ENCODE measurements at regions not wholly inside any gene's neighbourhood (a gene's known extent, or its start where the extent isn't known, plus 50 kb on each side); places are given as distances from the start of the nearest gene placed in this dataset.

- WGBS, result 42% methylated on average over 5 of the region's 5 CpGs
- Histone ChIP-seq H3K4me1 (ENCODE audit: insufficient read depth) (no peaks in the 10 kb centered on the region), H3K27ac (ENCODE audit: low read depth) (no peak overlapping the region), H3K36me3 (ENCODE audit: insufficient read depth) (no peaks in the 10 kb centered on the region), H3K4me3 (ENCODE audit: low read depth, low read length) (no peak overlapping the region)
- DNase-seq (ENCODE audit: extremely low spot score), result no peak
Observed at GRCh38 chr12:25730489-25731349, 177.6 kb upstream of the LMNTD1 start.

DNA sequence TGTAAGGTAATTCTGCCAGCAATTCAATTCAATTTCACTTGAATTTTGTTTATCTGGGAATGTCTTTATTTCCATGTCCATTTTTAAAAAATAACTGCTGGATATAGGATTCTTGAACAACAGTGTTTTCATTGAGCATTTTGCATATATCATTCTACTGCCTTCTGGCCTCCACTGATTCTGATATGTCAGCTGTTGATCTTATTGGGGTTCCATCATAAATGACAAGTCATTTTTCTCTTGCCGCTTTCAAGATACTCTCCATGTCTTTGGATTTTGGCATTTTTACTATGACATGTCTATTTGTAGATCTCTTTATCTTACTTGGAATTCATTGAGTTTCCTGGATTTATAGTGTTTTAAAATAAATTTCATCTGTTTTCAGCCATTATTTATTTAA lies 180.5 kb upstream of the LMNTD1 start:
- 90% methylated on average over 1 of the region's 1 CpG for WGBS
- Histone ChIP-seq H3K36me3 (ENCODE audit: insufficient read depth) (no peaks in the 10 kb centered on the region), H3K4me3 (ENCODE audit: low read depth, low read length) (no peak overlapping the region), H3K27ac (ENCODE audit: low read depth) (no peak overlapping the region), H3K4me1 (ENCODE audit: insufficient read depth) (no peaks in the 10 kb centered on the region)
- no peak for DNase-seq (ENCODE audit: extremely low spot score)

DNA sequence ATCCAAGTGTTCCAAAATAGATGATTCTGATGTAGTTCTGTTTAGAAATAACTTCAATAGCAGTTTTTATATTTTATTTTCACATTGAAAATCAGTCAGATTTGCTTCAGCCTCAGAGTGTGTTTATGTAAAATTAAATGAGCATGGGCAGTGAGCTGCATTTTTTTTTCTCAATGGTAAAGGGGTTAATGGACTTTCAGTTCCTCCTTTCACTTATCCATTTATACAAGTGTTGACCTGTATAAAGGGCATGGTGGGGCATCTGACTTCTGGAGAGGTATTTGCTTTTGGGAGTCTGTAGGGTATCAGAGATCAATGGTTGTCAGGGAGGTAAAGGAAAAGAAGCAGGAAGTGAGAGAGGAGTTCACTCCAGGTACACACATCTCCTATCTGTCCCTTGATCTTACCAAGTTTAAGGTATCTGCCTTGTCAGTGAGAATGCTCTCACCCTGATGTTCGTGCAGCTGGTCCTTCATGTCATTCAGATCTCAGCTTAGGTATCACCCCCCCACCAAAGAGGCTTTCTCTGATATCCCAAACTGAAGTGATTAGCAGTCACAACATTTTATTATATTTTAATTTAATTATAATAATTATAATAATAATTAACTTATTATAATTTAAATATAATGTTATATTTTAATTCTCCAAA lies 181.6 kb upstream of the LMNTD1 start:
- Histone ChIP-seq H3K4me1 (ENCODE audit: insufficient read depth) (no peaks in the 10 kb centered on the region), H3K36me3 (ENCODE audit: insufficient read depth) (no peaks in the 10 kb centered on the region), H3K27ac (ENCODE audit: low read depth) (no peak overlapping the region), H3K4me3 (ENCODE audit: low read depth, low read length) (no peak overlapping the region)
- DNase-seq (ENCODE audit: extremely low spot score), result no peak
- WGBS, result 72% methylated on average over 1 of the region's 1 CpG

- H3K4me3 ChIP-seq (ENCODE audit: low read depth, low read length), result no peak overlapping the region
- H3K4me1 ChIP-seq (ENCODE audit: insufficient read depth), result no peaks in the 10 kb centered on the region
- WGBS, result 95% methylated on average over 1 of the region's 1 CpG
- no peaks in the 10 kb centered on the region for H3K36me3 ChIP-seq (ENCODE audit: insufficient read depth)
- no peak for DNase-seq (ENCODE audit: extremely low spot score)
- no peak overlapping the region for H3K27ac ChIP-seq (ENCODE audit: low read depth)
Observed at GRCh38 chr12:25740617-25741016, 187.5 kb upstream of the LMNTD1 start.

DNA sequence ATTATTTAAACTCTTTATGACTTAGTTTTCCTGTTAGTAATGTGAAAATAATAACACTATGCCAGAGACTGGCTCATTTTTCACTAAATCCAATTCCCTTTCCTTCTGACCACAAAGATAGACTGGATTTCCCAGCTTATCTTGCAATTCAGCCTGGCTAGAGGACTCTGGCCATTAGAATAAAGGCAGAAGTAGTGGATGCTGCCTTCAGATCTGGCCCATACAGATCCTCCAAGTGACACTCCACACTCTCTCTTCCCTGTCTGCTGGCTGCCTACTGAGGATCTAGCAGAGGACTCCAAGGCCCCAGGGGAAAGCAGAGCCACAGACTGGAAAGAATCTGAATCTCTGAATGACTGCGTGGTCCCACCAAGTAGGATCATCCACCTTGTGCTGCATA lies 188.8 kb upstream of the LMNTD1 start:
- Histone ChIP-seq H3K4me1 (ENCODE audit: insufficient read depth) (no peaks in the 10 kb centered on the region), H3K27ac (ENCODE audit: low read depth) (no peak overlapping the region), H3K4me3 (ENCODE audit: low read depth, low read length) (no peak overlapping the region), H3K36me3 (ENCODE audit: insufficient read depth) (no peaks in the 10 kb centered on the region)
- WGBS, result 97% methylated on average over 1 of the region's 1 CpG
- DNase-seq (ENCODE audit: extremely low spot score), result no peak

DNA sequence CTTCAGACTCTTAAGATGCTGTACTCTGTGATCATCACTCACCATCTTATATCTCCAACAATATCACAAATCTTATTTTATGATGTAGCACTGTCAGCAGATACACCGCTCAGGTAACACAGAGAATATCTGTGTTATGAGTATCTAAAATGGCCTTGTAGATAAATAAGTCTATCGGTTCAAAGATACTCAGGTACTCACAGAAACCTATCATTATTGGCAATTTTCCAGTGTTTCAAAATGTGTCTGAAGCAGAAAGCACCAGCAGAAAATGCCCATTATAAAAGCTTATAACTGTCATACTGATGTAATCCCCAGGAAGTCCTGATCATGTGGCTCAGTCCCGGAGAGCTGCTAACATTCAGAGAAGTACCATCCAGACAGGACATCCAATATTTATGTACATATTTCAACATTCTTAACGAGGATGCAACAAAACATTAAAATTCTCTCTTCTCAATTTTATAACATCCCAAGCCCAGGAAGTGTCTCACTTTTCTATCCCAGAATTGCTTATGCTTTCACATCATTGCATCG lies 190.7 kb upstream of the LMNTD1 start:
- no peak overlapping the region for H3K27ac ChIP-seq (ENCODE audit: low read depth)
- no peaks in the 10 kb centered on the region for H3K36me3 ChIP-seq (ENCODE audit: insufficient read depth)
- no peak overlapping the region for H3K4me3 ChIP-seq (ENCODE audit: low read depth, low read length)
- 55% methylated on average over 5 of the region's 5 CpGs for WGBS
- H3K4me1 ChIP-seq (ENCODE audit: insufficient read depth), result no peaks in the 10 kb centered on the region
- no peak for DNase-seq (ENCODE audit: extremely low spot score)

DNA sequence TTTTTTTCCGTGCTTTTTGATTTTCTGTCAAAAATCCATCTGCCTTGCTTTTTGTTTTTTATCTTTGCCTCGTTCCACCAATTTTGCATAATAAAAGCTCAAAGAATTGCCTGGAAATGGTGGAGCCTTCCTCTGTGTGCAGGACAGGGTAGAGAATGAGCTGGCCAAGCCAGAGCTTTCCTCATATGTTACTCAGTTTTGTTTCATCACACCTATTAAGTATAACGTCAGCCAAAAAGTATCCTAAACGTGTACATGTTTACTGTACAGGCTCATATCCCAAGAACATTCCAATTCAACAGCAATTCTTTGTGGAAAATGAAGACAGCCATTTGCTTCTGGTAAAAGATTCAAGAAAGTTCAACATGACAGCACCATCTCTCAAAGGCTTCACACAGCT lies 191.2 kb upstream of the LMNTD1 start:
- H3K36me3 ChIP-seq (ENCODE audit: insufficient read depth), result no peaks in the 10 kb centered on the region
- WGBS, result 67% methylated on average over 4 of the region's 4 CpGs
- no peak overlapping the region for H3K4me3 ChIP-seq (ENCODE audit: low read depth, low read length)
- H3K27ac ChIP-seq (ENCODE audit: low read depth), result no peak overlapping the region
- no peaks in the 10 kb centered on the region for H3K4me1 ChIP-seq (ENCODE audit: insufficient read depth)
- DNase-seq (ENCODE audit: extremely low spot score), result no peak

- no peak overlapping the region for H3K4me3 ChIP-seq (ENCODE audit: low read depth, low read length)
- no peak overlapping the region for H3K27ac ChIP-seq (ENCODE audit: low read depth)
- no peaks in the 10 kb centered on the region for H3K36me3 ChIP-seq (ENCODE audit: insufficient read depth)
- no peaks in the 10 kb centered on the region for H3K4me1 ChIP-seq (ENCODE audit: insufficient read depth)
- 84% methylated on average over 2 of the region's 2 CpGs for WGBS
- DNase-seq (ENCODE audit: extremely low spot score), result no peak
Observed at GRCh38 chr12:25745281-25745680, 192.2 kb upstream of the LMNTD1 start.

DNA sequence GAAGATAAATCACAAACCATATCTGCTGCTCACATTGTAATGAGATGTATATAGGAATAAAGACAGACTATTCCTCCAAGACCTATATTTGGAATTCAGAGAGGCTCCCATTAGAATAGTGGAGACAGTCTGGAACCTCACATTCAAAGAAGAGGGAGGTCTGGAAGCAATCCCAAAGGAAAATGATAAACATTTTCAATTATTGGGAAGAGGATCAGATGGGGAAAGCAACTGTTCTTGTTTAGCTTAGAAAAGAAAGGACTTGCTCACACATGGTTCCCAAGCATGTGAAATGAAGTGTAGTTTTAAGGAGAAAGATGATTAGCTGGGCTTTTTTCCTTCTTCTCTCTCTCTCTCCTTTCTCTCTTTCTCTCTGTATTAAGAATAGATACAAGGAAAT lies 193.0 kb upstream of the LMNTD1 start:
- Histone ChIP-seq H3K4me3 (ENCODE audit: low read depth, low read length) (no peak overlapping the region), H3K36me3 (ENCODE audit: insufficient read depth) (no peaks in the 10 kb centered on the region), H3K27ac (ENCODE audit: low read depth) (no peak overlapping the region), H3K4me1 (ENCODE audit: insufficient read depth) (no peaks in the 10 kb centered on the region)
- DNase-seq (ENCODE audit: extremely low spot score), result no peak

GRCh38 chr12:25752710-25753309 lies 199.7 kb upstream of the LMNTD1 start:
- no peak overlapping the region for H3K4me3 ChIP-seq (ENCODE audit: low read depth, low read length)
- no peak for DNase-seq (ENCODE audit: extremely low spot score)
- no peaks in the 10 kb centered on the region for H3K36me3 ChIP-seq (ENCODE audit: insufficient read depth)
- no peaks in the 10 kb centered on the region for H3K4me1 ChIP-seq (ENCODE audit: insufficient read depth)
- no peak overlapping the region for H3K27ac ChIP-seq (ENCODE audit: low read depth)
- 78% methylated on average over 1 of the region's 1 CpG for WGBS

GRCh38 chr12:25755136-25755970 lies 202.3 kb upstream of the LMNTD1 start:
- no peak for DNase-seq (ENCODE audit: extremely low spot score)
- no peak overlapping the region for H3K4me3 ChIP-seq (ENCODE audit: low read depth, low read length)
- H3K4me1 ChIP-seq (ENCODE audit: insufficient read depth), result no peaks in the 10 kb centered on the region
- no peak overlapping the region for H3K27ac ChIP-seq (ENCODE audit: low read depth)
- no peaks in the 10 kb centered on the region for H3K36me3 ChIP-seq (ENCODE audit: insufficient read depth)
- 70% methylated on average over 4 of the region's 4 CpGs for WGBS

DNA sequence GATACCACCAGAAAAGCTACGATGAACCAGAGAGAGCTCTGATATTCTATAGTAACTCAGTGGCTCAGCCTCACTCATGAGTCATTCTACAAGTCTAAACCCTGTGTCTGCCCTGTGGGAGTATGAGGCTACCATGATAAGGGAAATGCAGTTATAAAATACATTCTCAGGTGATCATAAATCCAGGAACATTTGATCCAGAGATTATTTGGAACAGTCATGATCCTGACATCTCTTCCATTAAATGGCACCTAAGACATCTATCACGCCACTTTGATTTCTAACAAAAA lies 202.6 kb upstream of the RASSF8 start:
- no peak for DNase-seq (ENCODE audit: extremely low spot score)
- H3K4me1 ChIP-seq (ENCODE audit: insufficient read depth), result no peaks in the 10 kb centered on the region
- no peak overlapping the region for H3K4me3 ChIP-seq (ENCODE audit: low read depth, low read length)
- no peaks in the 10 kb centered on the region for H3K36me3 ChIP-seq (ENCODE audit: insufficient read depth)
- 92% methylated on average over 2 of the region's 2 CpGs for WGBS
- H3K27ac ChIP-seq (ENCODE audit: low read depth), result no peak overlapping the region

- Histone ChIP-seq H3K4me3 (ENCODE audit: low read depth, low read length) (no peak overlapping the region), H3K27ac (ENCODE audit: low read depth) (no peak overlapping the region), H3K4me1 (ENCODE audit: insufficient read depth) (no peaks in the 10 kb centered on the region), H3K36me3 (ENCODE audit: insufficient read depth) (no peaks in the 10 kb centered on the region)
- 29% methylated on average over 1 of the region's 1 CpG for WGBS
- no peak for DNase-seq (ENCODE audit: extremely low spot score)
Observed at GRCh38 chr12:25757037-25757665, 201.3 kb upstream of the RASSF8 start.
